ENCODE measurements at regions not wholly inside any gene's neighbourhood (a gene's known extent, or its start where the extent isn't known, plus 50 kb on each side); places are given as distances from the start of the nearest gene placed in this dataset.
"Not testable (repeated sequence)": the region's sequence is repeated elsewhere in the genome, so short reads cannot be mapped to it uniquely, and the experiment has no call there.

DNA sequence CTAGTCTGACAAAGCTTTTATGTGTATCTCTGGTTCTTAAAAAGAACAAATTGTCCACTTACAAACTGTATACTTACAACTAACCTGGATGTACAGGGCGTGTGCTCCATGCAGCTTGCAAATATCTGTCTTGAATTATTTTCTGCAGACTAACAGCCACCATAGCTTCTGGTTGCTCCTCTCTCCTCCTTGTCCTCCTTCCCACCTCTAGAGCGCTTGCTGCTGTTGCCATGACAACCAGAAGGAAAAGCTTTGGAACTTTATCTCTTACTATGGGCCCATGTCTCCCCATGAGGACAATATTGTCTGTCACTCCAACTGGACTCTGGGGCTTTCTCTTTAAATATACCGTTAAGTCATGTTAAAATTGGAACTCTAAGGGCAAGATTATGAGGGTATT lies 71.5 kb upstream of the DHX40 start:
- DNase-seq (ENCODE audit: low read depth in 4 of 4, low spot score in 3 of 4): no peak

DNA sequence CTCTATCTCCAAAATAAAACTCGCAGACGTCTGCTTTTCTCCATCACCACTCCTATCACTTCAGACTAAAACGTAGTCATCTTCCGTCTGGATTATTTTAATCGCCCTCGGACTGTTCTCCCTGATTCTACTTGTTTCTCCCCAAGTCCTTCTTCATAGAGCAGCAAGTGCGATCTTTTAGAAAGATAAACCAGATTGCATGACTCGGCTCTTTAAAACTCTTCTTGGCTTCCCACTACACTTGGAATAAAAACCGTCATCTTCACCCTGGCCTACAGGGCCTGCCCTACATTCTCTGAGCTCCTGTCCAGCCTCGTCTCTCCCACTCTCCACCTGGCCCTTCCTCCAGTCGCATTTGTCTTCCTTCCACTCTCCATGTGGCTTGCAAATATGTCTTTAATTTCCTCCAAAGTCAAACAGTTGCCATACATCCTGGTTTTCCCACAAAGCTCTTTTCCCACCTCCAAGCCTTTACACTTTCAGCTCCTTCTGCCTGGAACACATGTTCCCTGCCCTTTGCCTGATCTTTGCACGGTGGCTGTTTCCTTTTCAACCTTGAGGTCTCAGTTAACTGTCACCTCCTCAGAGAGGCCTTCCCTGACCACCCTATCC lies 70.5 kb upstream of the DHX40 start:
- DNase-seq (ENCODE audit: low read depth in 4 of 4, low spot score in 3 of 4): no peak

DNA sequence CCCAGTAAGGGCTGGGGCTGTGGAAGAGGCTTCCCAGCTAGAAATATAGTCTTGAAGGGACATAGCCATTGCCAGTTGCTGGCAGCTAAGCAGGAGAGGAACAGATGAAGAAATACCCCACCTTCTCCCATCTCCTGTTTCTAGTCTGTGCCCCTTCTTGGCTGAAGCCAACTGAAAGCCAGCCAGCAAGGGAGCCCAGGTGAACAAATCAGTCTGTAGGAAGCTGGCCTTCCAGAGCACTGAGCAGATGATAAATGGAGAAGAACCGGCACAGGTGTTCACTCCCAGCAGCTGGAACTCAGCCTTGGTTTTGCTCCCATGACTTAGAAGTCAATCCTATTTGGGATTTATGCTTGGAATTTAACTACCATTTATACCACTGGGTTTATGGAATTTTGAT lies 69.2 kb upstream of the DHX40 start:
- no peak for DNase-seq (ENCODE audit: low read depth in 4 of 4, low spot score in 3 of 4)

DNA sequence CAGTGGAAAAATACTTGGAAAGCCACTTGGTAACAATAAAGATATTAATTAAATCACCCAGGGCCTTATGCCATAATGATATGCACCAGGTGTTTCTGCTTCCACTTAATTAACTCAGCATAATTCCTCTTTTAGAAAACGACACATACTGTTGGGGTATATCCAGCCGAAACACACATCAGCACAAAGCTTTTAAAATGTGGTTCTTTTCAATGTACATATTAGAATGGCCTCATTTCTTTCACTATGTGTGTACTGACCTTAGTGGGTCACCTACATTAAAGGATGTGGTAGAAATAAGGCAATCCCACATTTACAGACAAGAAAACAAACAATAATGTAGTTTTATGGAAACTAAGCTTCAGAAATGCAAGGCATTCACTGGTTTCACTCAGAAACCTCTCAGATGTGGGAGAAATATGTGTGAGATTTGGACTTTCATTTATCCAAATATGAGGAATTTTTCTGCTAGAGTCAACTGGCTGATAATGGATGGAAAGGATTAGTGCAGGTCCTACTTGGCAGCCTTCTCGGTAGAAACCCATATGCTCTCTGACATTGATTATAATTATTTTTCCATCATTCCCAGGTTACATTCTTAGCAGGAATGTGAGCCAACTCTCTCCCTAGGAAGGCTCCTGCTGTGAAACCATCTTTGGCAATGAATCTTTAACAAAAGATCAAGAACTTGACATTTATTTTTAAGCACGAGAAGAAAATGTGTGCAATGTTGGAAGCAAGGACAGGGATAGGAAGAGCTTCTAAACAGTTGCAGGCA lies 66.7 kb upstream of the DHX40 start:
- DNase-seq (ENCODE audit: low read depth in 4 of 4, low spot score in 3 of 4): no peak

DNA sequence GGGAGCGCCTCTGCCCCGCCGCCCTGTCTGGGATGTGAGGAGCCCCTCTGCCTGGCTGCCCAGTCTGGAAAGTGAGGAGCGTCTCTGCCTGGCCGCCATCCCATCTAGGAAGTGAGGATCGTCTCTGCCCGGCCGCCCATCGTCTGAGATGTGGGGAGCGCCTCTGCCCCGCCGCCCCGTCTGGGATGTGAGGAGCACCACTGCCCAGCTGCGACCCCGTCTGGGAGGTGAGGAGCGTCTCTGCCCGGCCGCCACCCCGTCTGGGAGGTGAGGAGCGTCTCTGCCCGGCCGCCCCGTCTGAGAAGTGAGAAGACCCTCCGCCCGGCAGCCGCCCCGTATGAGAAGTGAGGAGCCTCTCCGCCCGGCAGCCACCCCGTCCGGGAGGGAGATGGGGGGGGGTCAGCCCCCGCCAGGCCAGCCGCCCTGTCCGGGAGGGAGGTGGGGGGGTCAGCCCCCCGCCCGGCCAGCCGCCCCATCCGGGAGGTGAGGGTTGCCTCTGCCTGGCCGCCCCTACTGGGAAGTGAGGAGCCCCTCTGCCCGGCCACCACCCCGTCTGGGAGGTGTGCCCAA lies 65.2 kb upstream of the DHX40 start:
- DNase-seq (ENCODE audit: low read depth in 4 of 4, low spot score in 3 of 4): not testable (repeated sequence)

DNA sequence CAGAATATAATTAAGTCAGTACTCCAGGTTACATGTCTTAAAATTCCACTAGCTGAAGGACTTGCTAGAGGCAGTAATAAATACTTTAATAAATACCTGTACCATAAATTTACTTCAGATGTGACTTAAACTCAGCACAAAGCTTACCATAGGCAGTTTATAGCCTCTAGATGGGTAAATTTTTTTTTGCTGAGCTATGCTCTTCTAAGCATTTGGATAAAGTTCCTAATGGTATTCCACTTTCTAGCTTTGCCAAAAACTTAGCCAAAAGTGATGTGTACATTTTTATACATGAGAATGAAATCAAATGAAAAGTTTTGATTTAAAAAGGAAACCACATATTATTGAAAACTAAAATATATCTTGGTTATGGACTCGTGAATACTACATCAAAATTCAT lies 63.7 kb upstream of the DHX40 start:
- DNase-seq (ENCODE audit: low read depth in 4 of 4, low spot score in 3 of 4): no peak

DNA sequence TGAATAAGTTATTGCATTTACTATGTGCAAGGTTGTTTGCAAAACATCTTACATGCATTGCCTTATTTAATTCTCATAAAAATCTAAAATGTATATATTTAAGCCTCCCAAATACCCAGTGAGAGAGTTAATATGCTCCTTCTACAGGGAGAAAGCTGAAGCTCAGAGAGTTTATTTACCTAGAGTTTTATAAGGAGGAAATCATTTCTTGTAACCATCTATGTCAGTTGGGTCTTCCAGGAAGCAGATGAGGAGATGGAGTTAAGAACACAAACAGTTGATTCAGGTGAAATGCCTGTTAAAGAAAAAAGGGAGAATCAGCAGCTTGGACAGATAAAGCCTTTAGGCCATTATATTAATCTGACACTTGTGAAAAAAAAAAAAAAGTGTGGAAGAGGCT lies 62.6 kb upstream of the DHX40 start:
- DNase-seq (ENCODE audit: low read depth in 4 of 4, low spot score in 3 of 4): no peak

DNA sequence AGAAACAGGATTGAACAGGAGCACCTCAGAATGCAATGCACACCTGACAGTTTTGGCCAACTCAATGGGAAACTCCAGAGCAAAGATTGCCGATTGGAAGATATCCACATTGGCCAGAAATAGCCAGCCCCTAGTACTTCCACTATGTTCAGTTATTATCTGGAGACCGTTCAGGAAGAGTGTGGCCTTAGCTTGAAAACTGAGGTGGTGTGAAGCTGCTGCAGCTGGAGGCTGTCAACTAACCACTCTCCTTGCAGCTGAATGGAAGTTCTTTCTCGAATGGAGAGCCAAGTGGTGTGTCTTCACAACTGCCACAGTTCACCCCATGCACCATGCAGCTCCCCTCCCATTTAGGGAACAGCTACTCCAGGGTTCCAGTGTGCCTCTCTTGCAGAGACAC lies 61.9 kb upstream of the DHX40 start:
- DNase-seq (ENCODE audit: low read depth in 4 of 4, low spot score in 3 of 4): no peak

DNA sequence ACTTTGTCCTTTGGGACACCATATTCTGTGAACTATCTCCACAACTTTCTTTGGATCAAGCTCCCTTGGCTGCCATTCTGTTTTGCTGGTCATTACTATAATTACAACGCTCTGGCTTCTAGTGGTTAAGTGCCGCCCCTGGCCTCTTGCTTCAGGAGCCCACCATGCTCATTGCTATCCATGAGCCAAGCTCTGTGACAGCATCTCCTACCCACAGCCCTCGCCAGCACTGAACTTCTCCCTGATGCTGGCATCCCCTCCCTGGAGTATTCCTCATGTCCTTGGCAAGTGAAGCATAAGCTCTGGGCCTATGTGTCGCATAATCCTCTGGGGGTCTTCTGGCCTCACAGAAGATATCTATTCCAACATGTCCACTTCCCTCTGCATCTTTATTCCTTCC lies 60.6 kb upstream of the DHX40 start:
- no peak for DNase-seq (ENCODE audit: low read depth in 4 of 4, low spot score in 3 of 4)

DNA sequence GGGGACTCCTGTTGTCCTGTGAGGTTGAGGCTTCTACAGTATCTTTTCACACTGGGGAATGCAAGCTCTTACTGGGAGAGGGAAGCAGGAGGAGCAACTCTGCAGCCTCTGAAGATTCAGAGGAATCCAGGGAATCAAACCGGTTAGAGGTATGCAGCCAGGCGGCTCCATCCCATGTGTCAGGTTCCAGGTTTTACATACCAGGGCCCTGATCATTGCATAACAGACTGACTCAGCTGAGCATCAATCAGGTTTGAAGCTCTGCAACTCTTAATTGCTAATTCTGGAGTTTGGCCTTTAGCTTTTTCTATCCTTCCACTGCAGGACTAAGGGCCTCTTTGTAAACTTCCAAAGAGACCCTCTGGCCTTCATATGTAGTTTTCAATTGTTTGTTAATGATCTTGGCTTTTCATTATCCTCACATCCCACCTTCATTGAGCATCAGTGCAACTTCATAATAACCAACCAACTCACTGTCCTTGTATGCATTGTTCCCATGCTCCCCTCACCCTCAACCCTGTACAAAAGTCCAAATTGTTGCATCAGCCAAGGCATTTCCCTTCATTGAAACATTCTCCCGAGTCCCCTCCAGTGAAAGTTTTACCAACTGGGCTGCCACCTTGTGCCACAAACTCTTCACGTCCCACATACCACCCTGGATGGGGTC lies 59.7 kb upstream of the DHX40 start:
- DNase-seq (ENCODE audit: low read depth in 4 of 4, low spot score in 3 of 4): no peak

DNA sequence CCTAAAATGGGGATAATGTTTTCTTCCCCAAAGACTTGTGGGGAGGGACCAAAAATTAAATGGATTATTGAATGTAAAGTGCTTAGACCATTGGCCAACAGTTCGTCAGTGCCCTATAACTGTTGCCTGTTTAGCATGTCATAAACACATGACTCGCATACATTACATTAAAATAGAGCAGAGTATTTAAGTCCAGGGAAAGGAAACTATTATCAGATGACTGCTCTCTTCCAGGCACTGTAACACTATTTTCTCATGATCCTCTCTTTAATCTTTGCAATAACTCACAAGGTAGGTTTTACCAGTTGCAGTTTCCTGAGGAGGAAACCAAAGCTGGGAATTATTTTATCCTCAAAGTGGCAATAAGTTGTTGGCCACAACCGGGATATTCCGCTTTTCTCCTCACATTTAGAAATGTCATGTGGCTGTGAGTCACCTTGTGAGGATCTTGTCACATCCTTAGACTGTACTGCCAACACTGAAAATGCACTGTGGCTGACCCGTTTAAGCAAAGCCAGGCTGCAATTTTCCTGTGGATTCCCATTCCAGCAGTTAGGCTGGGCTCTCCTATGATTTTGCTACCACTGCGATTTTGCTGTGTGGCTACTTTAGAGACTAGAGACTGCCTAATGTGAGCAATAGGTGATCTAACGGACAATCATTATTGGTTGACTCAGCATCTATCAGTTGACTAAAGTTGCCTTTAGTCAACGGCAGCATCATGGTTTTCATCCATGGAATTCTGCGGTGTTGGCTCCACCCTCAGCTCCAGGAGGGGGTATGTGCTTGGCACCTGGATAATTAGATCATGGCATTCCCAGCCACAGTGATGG lies 58.3 kb upstream of the DHX40 start:
- DNase-seq (ENCODE audit: low read depth in 4 of 4, low spot score in 3 of 4): no peak

DNA sequence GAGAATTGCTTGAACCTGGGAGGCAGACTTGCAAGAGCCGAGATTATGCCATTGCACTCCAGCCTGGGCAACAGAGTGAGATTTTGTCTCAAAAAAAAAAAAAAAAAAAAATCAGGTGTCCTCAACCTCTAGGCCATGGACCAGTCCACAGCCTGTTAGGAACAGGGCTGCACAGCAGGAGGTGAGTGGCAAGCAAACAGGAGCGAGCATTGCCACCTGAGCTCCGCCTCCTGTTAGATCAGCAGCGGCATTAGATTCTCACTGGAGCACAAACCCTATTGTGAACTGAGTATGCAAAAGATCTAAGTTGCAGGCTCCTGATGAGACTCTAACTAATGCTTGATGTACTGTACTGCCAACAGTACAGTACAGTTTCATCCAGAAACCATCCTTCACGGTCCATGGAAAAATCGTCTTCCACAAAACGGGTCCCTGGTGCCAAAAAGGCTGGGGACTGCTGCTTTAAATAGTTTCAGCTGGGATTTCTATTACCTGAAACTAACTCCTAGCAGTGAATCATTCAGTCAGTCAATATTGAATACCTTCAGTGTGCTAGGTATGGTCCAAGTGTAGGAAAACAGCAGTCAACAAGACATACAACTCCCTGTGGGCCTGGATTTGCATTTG lies 56.3 kb upstream of the DHX40 start:
- no peak for DNase-seq (ENCODE audit: low read depth in 4 of 4, low spot score in 3 of 4)

DNA sequence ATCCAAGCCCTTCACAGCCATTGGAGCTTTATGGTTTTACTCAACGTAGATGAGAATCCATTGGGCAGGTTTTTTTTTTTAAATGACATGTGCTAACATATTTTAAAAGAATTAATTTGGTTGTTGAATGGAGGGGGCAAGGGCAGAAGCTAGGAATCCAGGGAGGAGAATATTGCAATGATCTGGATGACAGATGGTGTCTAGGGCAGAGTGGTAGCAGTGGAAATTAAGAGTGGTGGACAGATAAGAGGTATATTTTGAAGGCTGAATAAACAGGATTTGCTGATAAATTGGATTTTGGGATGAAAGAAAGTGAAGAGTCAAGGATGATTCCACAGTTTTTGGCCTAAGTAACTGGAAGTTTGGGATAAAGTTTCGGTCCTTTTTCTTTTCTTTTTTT lies 54.8 kb upstream of the DHX40 start:
- no peak for DNase-seq (ENCODE audit: low read depth in 4 of 4, low spot score in 3 of 4)

DNA sequence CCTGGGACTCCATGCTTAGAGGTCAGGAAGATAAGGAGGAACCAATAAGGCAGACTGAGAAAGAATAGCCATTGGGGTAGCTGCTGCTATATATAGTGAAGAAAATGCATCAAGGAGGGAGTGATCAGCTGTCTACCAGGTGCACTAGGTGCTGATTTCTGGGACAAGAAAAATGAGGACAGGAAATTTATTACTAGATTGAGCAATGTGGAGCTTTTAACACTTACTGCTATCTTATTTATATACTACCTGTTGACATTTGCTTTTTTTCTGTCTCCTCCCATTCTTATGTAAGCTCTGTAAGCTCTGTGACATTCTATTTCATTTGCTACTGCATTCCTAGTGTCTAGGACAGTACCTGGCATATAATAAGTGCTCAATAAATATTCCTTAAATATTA lies 53.7 kb upstream of the DHX40 start:
- DNase-seq (ENCODE audit: low read depth in 4 of 4, low spot score in 3 of 4): no peak

DNA sequence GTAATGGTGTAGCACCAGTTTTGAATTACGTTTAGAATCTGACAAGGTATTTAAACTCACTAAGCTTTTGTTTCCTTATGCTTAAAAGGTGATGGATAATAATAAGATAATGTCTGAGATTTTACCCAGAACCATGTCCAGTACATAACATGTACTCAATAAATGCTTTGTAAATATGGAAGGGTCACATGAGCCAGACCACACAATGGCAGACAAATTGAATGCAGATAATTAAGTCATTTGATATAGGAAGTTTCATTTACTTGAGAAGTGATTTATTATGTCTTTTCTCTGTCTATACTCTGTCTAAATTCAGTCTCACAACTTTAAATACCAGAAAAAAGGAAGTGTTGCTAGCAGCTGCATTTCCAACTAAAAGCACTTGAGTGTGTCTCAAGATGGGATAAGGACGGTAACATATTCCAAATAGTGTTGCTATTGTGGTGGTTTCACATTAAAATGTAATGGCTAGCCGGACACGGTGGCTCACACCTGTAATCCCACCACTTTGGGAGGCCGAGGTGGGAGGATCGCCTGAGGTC lies 52.5 kb upstream of the DHX40 start:
- DNase-seq (ENCODE audit: low read depth in 4 of 4, low spot score in 3 of 4): no peak

DNA sequence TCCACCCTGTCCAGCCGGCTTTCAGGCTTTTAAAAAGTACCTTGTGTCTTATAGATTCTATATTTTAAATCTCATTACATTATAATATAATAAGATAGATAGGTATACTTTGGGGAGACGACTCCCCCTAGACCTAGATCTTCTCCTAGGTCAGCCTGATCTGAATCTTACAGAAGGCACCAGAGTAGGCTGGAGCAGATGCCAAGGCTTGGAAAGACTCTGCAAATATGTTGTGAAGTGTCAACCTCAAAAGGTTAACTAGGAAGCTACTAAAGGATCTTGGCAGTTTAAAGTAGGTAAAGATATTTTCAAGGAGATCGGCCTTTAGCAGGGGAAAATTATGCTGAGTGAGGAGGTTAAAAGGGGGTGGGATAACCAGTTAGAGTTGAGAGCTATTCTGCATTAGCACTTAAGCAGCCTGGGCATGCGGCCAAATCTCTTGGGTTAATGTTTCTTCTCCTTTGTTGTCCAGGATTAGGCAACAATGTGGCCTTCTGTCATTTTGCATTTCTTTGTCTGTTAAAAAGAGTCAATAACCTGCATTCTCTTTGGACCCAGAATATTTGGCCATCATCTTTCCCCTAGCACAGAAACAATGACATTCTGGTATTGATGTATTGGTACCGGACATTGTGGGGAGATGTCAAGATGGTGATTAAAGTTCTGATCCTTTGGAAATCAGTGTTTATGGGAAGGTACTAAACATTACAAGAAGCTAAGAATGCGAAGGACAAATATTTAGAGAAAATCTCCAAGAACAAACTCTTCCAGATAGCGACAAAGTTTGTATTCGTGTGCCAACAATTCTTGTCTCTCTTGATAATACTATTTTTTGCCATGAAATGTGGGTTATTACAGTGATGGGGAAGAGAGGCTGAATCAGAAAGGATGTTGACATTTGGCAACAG lies 51.2 kb upstream of the DHX40 start:
- peak; percentile 48 to 77 (median 72) for DNase-seq (ENCODE audit: low read depth in 4 of 4, low spot score in 3 of 4)

Data from right renal pelvis (tissue), 4 donors.